ENCODE measurements at regions not wholly inside any gene's neighbourhood (a gene's known extent, or its start where the extent isn't known, plus 50 kb on each side); places are given as distances from the start of the nearest gene placed in this dataset.

DNA sequence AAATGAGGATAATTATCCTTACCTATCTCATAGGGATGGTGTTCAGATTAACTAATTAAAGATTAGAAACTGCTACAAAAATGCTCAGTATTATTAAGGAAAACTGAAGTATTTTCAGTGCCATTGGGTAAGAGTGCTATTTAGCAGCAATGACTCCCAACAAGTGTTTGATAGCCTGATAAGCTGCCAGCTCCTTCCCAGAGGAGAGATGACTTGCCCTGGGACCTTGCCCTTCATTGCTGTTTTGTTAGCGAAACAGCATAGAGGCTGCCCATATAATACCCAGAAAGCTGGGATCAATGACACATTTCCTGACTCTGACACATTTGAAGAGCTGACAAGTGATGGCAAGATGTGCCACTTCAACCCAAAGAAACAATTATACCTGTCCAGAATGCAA lies 592.2 kb downstream of the ADGRL2 start:
- no peak for TF ChIP-seq POLR2AphosphoS5 (IDR thresholded peaks at IDR 0.05)
- TF ChIP-seq, protein P1, sequence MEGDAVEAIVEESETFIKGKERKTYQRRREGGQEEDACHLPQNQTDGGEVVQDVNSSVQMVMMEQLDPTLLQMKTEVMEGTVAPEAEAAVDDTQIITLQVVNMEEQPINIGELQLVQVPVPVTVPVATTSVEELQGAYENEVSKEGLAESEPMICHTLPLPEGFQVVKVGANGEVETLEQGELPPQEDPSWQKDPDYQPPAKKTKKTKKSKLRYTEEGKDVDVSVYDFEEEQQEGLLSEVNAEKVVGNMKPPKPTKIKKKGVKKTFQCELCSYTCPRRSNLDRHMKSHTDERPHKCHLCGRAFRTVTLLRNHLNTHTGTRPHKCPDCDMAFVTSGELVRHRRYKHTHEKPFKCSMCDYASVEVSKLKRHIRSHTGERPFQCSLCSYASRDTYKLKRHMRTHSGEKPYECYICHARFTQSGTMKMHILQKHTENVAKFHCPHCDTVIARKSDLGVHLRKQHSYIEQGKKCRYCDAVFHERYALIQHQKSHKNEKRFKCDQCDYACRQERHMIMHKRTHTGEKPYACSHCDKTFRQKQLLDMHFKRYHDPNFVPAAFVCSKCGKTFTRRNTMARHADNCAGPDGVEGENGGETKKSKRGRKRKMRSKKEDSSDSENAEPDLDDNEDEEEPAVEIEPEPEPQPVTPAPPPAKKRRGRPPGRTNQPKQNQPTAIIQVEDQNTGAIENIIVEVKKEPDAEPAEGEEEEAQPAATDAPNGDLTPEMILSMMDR (IDR thresholded peaks at IDR 0.05), result no peak
